H7 (cell line): ENCODE measurements at regions not wholly inside any gene's neighbourhood (a gene's known extent, or its start where the extent isn't known, plus 50 kb on each side); places are given as distances from the start of the nearest gene placed in this dataset.
A peak's percentile ranks its signal among the peaks of the same experiment; 100 is the strongest.

Experiments
- DNase-seq: peaks from one replicate; pipeline ENCODE4 v3.0.0; 2012
- H3K27me3 ChIP-seq: 2 replicates; pipeline ENCODE4 v1.6.0; 2011; ENCODE audit warnings: mild to moderate bottlenecking, low read length; ENCODE audit not compliant: control insufficient read depth, insufficient read depth
- H3K36me3 ChIP-seq: replicated peaks from 2 replicates; pipeline ENCODE4 v1.5.1; 2011; ENCODE audit warnings: low read length; ENCODE audit not compliant: control insufficient read depth, insufficient read depth
- H3K4me3 ChIP-seq: 2 replicates; pipeline ENCODE4 v1.5.1; 2011; ENCODE audit warnings: low read depth, mild to moderate bottlenecking, control low read depth, low read length, moderate library complexity; ENCODE audit not compliant: insufficient read depth

DNA sequence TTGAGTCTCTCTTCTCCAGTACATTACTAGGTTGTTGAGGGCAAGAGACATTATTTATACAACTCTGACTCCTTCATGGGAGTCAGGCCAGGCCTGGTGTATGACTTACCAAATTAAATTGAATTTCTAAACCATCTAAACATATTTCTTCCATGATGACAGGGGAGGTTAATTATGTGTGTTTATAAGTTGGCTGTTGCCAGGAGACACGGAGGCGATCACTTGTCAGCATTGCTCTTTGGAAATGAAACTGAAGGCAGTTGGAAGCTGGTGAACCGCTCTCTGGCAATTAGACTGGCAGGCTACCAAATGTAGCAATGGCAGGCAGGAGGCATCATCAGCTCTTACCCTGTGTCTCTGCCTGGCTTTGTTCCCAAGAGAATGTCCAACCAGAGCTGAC lies 241.4 kb downstream of the KCNS3 start:
- Histone ChIP-seq H3K36me3 (no peaks in the 10 kb centered on the region), H3K27me3 (no peaks in the 10 kb centered on the region), H3K4me3 (no peak overlapping the region)
- no peak for DNase-seq

DNA sequence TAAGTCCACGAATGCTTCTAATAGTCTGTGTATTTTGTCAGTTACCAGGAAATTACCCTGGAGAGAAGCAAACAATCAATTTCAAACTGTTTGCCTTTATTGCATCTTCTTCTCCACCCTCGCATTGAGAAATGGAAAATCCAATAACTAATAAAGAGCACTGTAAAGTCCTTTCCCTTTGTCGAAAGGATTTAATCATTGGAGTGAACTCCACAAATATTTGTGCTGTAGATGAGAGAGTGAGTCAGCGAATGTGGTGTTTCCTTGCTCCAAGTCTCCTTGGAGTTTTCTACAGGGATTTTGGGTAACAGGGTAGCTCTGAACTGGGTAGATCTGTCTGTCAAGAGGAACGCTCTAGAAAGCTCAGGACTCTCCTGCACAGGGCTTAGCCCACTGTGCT lies 240.2 kb downstream of the KCNS3 start:
- DNase-seq, result no peak
- no peak overlapping the region for H3K4me3 ChIP-seq
- no peaks in the 10 kb centered on the region for H3K27me3 ChIP-seq
- H3K36me3 ChIP-seq, result no peaks in the 10 kb centered on the region

- Histone ChIP-seq H3K27me3 (no peaks in the 10 kb centered on the region), H3K36me3 (no peaks in the 10 kb centered on the region), H3K4me3 (no peak overlapping the region)
- peak; percentile 15 for DNase-seq
These were observed 239.1 kb downstream of the KCNS3 start for GRCh38 chr2:18117592-18117991.

DNA sequence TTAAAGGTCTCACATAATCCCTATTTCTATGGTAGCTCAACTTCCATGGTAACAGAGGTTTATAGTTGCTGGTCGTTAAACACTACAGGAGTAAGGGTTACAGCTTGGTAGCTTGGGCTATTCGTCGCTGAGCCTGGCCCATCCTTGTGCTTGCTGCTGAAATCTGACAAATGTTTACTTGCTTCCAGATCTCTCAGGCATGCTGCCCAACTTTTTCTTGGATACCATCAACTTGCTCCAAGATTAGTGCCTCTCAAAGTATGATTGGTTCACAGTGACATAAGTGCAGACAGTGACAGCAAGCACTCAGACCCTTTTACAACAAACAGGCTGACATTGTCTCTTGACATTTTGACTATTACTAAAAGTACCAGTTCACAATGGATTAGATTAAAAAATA lies 231.8 kb downstream of the KCNS3 start:
- DNase-seq, result no peak
- Histone ChIP-seq H3K27me3 (no peaks in the 10 kb centered on the region), H3K4me3 (no peak overlapping the region), H3K36me3 (no peaks in the 10 kb centered on the region)

GRCh38 chr2:18106841-18107240 lies 228.4 kb downstream of the KCNS3 start:
- H3K36me3 ChIP-seq, result no peaks in the 10 kb centered on the region
- DNase-seq, result no peak
- H3K27me3 ChIP-seq, result no peaks in the 10 kb centered on the region
- H3K4me3 ChIP-seq, result no peak overlapping the region

- Histone ChIP-seq H3K27me3 (no peaks in the 10 kb centered on the region), H3K4me3 (no peak overlapping the region), H3K36me3 (no peaks in the 10 kb centered on the region)
- no peak for DNase-seq
These were observed 227.5 kb downstream of the KCNS3 start for GRCh38 chr2:18105929-18106328.

DNA sequence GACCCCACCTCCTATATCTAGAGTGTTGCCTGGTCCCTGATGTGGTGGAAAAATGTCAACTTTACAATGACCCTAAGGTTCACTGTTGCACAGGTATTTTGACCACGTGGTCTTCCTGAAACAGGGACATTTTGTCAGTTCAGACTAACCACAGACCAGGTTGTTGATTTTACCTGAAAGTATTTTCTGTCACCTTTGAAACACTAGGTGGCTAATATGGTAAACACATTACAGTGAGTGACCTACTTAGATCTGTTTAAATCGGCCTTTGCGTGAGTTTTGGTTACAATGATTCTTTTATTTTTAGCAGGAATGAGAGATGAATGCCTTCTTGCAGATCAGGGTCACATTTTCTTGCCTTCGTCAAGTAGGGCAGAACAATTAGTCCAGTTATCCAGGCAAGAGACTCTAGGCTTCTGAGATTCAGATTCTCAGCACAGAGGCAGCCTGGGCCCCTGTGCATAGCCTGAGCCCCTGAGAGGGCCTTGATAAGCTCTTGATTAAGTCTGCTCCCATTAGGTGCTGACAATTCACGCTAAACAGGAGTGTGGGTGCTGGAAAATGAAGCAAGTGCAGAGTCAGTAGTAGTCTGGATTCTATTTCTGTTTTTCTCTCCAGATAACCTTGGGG lies 226.2 kb downstream of the KCNS3 start:
- Histone ChIP-seq H3K4me3 (no peak overlapping the region), H3K36me3 (no peaks in the 10 kb centered on the region), H3K27me3 (no peaks in the 10 kb centered on the region)
- DNase-seq, result no peak

DNA sequence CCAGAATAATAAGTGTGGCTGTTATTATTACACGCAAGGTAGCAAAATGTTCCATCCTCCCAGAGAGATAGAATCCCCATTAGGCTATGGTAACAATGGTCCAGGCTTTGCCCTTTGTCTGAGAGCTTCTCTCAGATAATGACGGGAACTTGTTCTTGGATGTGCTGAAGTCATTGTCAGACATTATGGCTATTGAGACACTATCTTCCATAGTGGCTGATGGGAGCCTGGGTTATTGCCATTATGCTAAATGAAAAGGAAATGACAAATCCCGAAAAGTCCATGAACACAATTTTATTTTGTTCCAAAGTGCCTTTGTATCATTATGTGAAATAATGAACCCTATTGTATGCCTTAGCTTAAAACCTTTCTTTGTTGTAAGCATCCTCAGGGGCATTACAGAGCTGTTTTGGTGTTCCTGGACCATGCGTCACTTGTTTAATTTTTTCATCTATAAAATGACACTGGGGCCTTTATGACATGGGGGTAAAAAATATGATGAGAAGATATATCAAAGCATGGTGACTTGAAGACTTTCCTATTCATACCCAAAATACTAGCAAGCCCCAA lies 218.5 kb downstream of the KCNS3 start:
- no peak for DNase-seq
- no peaks in the 10 kb centered on the region for H3K36me3 ChIP-seq
- H3K27me3 ChIP-seq, result no peaks in the 10 kb centered on the region
- H3K4me3 ChIP-seq, result no peak overlapping the region

DNA sequence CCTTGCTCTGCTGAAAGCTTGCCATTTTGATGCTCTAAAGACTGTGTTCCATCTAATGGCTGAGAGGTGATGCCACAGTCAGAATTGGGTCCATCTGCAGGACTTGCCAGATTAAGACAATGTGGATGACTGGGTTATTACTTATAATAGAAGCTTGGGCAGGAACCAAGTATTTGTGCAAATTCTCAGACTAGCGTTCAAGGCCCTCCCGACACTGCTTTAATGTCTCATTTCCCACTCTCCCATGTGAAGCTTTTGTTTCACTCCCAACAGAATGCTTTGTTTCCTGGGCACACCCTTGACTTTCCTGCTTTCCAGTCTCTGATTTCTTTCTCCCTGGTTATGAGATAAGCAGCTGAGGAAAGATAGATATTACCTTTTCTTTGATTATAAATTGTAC lies 215.8 kb downstream of the KCNS3 start:
- Histone ChIP-seq H3K4me3 (no peak overlapping the region), H3K27me3 (no peaks in the 10 kb centered on the region), H3K36me3 (no peaks in the 10 kb centered on the region)
- DNase-seq, result no peak

GRCh38 chr2:18093196-18093595 lies 214.7 kb downstream of the KCNS3 start:
- no peak for DNase-seq
- Histone ChIP-seq H3K4me3 (no peak overlapping the region), H3K27me3 (no peaks in the 10 kb centered on the region), H3K36me3 (no peaks in the 10 kb centered on the region)

DNA sequence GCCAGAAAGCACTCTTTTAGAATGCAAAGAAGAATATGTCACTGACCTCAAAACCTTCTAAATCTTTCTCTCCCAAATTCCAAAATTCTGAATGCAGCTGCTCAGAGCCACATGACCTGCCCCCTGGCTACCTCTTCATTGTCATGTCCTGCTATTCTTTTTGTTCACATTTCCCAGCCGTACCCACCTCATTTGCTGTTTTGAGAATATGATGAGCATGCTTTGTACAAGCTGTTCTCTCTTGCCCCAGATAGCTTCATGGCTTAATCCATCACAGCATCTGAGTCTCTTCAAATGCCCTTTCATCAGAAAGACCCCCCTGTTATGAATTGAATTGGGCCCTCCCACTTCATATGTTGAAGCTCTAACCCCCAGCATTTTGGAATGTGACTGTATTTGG lies 214.3 kb downstream of the KCNS3 start:
- DNase-seq, result no peak
- Histone ChIP-seq H3K36me3 (no peaks in the 10 kb centered on the region), H3K4me3 (no peak overlapping the region), H3K27me3 (no peaks in the 10 kb centered on the region)

DNA sequence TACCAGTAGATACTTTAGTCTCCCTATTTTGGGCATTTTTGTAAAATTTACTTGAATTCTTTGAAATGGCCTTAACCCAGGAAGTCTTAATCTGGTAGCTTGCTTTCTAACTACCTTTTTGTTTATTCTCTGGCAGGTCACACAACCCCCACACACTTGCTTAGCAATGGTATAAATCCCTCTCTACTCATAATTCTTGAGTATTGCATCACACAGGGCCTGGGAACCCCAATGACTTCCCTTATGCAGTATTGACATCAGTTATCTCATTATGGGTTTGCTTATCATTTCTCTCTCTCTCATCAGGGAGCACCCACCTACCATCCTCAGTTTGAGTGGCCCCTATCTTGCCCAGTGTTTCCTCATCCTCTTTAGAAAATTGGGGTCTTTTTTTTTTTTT lies 207.1 kb downstream of the KCNS3 start:
- Histone ChIP-seq H3K4me3 (no peak overlapping the region), H3K36me3 (no peaks in the 10 kb centered on the region), H3K27me3 (no peaks in the 10 kb centered on the region)
- no peak for DNase-seq

GRCh38 chr2:18084376-18084775 lies 205.9 kb downstream of the KCNS3 start:
- no peak for DNase-seq
- Histone ChIP-seq H3K27me3 (no peaks in the 10 kb centered on the region), H3K4me3 (no peak overlapping the region), H3K36me3 (no peaks in the 10 kb centered on the region)

GRCh38 chr2:18083806-18084205 lies 205.3 kb downstream of the KCNS3 start:
- no peaks in the 10 kb centered on the region for H3K36me3 ChIP-seq
- no peaks in the 10 kb centered on the region for H3K27me3 ChIP-seq
- no peak overlapping the region for H3K4me3 ChIP-seq
- no peak for DNase-seq

- H3K4me3 ChIP-seq, result no peak overlapping the region
- DNase-seq, result no peak
- no peaks in the 10 kb centered on the region for H3K27me3 ChIP-seq
- no peaks in the 10 kb centered on the region for H3K36me3 ChIP-seq
These were observed 199.7 kb downstream of the KCNS3 start for GRCh38 chr2:18078216-18078615.

DNA sequence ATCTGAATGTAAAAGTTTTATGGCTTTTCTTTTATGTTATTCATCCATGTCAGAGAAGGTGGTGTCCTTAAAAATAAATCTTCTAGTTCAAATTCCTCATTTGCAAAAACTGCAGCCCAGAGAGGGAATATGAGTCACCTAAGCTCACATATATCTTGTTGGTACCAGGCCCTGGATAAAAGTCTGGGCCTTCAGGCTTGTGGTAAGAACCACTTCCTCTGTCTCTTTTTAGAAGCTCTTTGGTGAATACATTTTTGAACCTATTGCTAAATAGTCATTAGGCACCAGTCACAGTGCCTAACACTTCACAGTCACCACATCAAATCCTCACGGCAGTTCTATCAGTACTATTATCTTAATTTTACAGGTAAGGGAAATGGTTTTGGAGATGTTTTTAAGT lies 199.2 kb downstream of the KCNS3 start:
- no peak overlapping the region for H3K4me3 ChIP-seq
- H3K27me3 ChIP-seq, result no peaks in the 10 kb centered on the region
- DNase-seq, result no peak
- H3K36me3 ChIP-seq, result no peaks in the 10 kb centered on the region
